ENCODE measurements at regions not wholly inside any gene's neighbourhood (a gene's known extent, or its start where the extent isn't known, plus 50 kb on each side); places are given as distances from the start of the nearest gene placed in this dataset.
"Not testable (repeated sequence)": the region's sequence is repeated elsewhere in the genome, so short reads cannot be mapped to it uniquely, and the experiment has no call there.

DNA sequence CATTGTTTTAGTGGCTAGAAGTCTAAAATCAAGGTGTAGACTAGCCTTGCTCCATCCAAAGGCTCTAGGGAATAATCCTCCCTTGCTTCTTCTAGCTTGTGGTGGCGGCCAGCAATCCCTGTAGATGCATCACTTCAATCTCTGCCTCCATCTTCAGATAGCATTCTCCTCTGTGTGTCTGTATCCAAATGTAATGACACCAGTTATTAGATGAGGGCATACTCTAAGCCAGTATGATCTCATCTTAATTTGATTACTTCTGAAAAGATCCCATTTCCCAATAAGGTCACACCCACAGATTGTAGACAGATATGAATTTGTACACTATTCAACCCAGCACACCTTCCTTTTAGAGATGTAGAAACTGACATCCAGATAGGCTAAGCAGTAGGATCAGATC, 334.5 kb upstream of the KCNMB2 start:
- DNase-seq = no peak

DNA sequence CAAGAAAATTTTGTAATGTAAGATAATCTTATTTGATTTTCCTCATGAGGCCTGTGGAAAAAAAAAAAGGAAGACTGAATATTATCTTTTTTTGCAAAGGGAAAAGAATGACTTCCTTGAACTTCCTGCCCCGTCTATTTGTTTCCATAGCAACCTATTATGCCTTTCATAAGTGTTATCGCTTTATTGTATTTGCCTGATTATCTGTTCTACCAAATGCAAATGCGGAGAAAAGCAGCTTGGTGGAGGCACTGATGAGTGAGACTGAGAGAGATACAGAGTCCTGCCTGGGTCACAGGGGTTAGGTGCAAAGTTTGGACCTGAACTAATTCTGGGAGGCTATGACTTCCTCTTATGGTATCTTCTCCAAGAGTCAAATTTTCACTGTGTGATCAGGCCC, 334.0 kb upstream of the KCNMB2 start:
- peak in 1 of 2 donors; percentile 20 for DNase-seq

DNA sequence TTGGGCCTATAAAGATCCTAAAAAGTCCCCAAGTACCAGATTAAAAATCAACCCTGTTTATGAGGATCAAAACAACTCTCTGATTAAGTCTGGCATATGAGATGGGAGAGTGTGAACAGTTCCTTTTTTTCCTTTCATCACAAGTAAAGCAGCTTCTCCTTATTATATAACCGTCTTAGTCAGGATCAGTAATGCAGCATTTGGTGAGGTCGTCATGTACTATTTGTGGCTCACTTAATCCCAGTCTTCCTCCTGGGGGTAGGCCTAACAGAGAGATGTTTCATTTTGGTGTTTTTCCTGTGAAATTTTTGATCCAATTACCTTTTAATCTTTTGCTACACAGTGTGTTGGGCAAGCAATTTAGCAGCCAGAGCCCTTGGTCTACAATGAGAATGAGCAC, 333.1 kb upstream of the KCNMB2 start:
- peak; percentile 56 to 85 for DNase-seq

DNA sequence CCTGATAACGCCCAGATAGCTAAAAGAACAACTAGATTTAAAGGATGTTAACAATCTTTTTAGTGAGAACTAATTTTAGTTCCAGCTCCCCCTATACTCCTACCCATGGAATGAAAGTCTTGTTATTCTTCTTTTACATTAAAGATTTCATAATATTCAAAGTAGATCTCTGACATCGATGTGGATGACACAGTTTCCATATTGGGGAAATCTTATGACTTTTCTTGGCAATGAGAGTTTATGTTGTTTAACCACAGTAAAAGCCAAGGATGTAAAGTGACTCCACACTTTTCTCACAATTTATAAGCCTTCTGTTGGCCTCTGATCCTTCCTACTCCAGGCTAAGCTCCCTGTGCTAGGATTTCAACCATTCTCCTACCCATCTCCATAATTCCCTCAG, 332.6 kb upstream of the KCNMB2 start:
- DNase-seq = peak; percentile 43 to 67

DNA sequence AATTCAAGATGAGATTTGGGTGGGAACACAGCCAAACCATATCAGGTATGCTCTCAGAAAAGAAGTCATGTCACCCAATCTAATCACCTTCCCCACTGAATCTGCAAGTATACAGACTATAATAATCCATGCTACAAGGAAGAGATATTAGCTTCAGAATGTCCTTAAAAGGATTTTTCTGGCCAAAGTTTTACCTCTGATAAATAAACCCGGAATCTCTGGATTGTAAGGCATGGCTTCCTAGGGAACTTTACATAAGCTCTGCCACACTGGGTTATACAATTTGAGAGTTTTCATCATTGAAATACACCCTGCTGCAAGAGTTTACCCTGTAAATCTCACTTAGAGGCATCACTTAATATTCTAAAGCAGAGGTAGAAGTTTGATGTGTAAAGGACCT, 330.5 kb upstream of the KCNMB2 start:
- DNase-seq = no peak

DNA sequence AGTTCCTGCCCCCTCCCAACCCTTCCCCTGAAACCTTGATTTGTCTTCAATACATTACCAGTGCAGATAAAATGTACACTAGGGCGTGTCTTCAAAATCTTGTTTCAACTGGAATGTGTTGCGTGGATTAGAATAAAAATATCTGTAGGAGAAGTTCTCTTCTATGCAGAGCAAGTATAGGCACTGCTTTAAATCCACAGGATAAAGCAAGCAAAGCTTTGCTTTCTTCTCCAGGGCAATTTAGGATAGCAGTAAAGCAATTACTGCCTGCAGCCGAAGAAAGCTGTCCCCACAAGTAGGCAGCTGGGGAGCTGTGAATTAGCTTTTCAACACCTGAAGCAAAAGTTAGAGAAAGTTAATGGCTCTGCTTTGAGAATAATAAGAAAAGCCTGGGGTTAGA, 329.7 kb upstream of the KCNMB2 start:
- DNase-seq = no peak

DNA sequence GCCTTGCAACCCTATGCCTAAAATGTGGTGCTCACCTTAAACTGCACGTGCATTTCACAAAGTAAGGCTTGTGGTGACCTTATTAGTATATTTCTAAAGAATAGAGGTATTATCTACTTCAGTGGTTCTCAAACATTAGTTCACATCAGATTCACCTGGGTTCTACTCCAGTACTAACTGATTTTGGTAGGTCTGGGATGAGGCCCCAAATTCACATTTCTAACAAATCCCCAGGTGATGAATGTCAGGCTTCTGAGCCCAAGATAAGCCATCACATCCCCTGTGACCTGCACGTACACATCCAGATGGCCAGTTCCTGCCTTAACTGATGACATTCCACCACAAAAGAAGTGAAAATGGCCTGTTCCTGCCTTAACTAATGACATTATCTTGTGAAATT, 329.1 kb upstream of the KCNMB2 start:
- not testable (repeated sequence) for DNase-seq

DNA sequence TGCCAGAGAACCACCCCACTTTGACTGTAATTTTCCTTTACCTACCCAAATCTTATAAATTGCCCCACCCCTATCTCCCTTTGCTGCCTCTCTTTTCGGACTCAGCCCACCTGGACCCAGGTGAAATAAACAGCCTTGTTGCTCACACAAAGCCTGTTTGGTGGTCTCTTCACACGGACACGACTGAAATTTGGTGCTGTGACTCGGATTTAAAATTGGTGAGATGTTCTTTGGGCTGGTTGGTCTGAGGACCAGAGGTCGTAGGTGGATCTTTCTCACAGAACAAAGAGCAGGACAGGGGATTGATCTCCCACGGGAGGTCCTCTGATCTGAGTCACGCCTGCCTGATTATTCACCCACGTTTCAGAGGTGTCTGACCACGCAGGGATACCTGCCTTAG, 328.6 kb upstream of the KCNMB2 start:
- DNase-seq = not testable (repeated sequence)

DNA sequence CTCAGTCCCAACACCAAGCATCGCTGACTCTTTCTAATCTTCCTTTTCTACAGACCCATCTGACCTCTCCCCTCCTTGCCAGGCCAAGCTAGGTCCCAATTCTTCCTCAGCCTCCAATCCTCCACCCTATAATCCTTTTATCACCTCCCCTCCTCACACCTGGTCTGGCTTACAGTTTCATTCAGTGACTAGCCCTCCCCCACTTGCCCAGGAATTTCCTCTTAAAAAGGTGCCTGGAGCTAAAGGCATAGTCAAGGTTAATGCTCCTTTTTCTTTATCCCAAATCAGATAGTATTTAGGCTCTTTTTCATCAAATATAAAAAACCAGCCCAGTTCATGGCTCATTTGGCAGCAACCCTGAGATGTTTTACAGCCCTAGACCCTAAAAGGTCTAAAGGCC, 327.1 kb upstream of the KCNMB2 start:
- DNase-seq = not testable (repeated sequence)

DNA sequence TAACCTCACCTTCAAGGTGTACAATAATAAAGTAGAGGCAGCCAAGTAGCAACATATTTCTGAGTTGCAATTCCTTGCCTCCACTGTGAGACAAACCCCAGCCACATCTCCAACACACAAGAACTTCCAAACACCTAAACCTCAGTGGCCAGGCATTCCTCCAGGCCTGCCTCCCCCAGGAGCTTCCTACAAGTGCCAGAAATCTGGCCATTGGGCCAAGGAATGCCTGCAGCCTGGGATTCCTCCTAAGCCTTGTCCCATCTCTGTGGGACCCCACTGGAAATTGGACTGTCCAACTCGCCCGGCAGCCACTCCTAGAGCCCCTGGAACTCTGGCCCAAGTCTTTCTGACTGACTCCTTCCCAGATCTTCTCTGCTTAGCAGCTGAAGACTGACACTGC, 326.6 kb upstream of the KCNMB2 start:
- DNase-seq = not testable (repeated sequence)

DNA sequence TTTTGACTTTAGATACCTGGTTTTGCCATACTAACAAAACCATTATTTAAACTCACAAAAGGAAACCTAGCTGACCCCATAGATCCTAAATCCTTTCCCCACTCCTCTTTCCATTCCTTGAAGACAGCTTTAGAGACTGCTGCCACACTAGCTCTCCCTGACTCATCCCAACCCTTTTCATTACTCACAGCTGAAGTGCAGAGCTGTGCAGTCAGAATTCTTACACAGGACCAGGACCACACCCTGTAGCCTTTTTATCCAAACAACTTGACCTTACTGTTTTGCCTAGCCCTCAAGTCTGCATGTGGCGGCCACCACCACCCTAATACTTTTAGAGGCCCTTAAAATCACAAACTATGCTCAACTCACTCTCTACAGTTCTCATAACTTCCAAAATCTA, 325.1 kb upstream of the KCNMB2 start:
- not testable (repeated sequence) for DNase-seq

DNA sequence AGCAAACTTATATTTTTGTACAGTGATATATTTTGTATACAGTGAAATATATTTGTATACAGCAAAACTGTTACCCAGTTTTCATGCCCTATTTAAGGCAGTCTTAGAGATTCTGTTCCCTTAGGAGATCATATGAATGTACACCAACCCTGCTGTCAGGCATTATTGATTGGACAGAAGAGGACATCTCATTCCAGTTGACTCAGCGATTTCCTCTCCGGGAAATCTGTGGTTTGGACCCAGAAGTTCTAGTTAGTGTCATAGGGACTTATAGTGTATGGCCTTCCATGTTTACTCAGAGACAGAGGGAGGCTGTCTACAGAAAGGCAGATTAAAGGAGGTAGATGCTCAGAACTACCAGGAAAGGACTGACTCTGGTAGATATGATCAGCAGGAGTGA, 318.8 kb upstream of the KCNMB2 start:
- DNase-seq = no peak

DNA sequence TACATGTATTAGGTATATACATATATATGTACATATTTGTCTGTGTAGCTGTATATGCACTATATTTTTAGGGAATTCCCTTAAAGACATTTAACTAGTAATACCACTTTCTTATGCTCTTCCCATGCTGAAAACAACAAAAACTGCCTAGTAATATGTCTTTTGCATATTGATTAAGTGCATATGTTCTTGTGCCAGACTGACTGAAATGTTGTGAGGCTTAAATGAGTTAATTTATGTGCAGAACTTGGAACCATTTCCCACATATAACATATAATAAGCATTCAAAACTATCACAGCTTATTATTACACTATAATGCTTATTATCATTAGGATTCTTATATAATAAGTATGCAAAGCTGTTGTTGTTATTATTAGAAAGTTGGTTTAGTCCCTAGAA, 318.0 kb upstream of the KCNMB2 start:
- DNase-seq = no peak

DNA sequence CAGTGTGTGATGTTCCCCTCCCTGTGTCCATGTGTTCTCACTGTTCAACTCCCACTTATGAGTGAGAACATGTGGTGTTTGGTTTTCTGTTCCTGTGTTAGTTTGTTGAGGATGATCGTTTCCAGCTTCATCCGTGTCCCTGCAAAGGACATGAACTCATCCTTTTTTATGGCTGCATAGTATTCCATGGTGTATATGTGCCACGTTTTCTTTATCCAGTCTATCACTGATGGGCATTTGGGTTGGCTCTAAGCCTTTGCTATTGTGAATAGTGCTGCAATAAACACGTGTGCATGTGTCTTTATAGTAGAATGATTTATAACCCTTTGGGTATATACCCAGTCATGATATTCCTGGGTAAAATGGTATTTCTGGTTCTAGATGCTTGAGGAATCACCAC, 316.6 kb upstream of the KCNMB2 start:
- not testable (repeated sequence) for DNase-seq

DNA sequence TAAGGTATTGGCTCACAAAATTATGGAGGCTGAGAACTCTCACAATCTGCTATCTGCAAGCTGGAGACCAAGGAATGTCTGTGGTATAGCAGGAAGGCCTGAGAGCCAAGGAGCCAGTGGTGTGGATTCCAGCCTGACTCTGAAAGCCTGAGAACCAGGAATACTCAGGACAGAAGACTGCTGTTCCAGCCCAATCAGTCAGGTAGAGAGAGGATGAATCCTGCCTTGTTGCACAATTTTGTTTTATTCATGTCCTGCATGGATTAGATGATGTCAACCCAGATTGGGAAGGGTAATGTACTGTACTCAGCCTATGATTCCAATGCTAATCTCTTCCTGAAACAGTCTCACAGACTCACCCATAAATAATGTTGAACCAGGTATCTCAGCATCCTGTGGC, 312.4 kb upstream of the KCNMB2 start:
- no peak for DNase-seq

DNA sequence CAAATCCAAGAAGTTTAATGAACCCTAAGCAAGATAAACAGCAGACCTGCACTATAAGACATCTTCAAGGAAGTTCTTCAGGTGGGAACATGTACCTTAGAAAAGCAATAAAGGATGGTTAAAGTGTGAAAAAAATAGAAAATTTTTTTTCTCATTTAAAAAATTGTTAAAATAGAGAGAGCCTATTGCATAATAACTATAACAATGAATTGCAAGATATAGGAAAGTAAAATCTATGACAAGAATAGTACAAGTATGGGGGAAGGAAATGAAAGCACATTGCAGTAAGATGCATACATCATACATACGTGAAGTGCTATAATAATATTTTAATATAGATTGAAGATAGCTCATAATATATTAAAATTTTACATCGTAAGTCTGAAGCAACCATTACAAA, 310.1 kb upstream of the KCNMB2 start:
- no peak for DNase-seq

DNA sequence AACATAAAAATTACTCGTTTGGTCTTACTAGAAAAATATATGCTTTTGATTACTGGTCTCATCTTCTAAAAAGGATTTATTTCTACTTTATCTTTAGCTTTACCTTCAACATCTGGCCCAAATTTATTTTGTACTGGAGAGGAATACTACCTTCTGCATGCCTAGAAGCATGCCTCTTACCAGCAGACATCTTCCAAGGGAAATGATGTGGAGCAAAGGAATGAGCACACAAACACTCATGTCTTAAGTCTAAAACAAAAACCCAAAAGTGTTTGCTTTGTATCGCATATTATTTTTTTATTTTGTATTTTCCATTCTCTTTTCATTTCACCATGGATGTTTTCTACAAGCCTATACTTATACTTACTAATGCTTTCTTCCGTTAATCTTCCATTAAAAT, 304.6 kb upstream of the KCNMB2 start:
- no peak for DNase-seq

DNA sequence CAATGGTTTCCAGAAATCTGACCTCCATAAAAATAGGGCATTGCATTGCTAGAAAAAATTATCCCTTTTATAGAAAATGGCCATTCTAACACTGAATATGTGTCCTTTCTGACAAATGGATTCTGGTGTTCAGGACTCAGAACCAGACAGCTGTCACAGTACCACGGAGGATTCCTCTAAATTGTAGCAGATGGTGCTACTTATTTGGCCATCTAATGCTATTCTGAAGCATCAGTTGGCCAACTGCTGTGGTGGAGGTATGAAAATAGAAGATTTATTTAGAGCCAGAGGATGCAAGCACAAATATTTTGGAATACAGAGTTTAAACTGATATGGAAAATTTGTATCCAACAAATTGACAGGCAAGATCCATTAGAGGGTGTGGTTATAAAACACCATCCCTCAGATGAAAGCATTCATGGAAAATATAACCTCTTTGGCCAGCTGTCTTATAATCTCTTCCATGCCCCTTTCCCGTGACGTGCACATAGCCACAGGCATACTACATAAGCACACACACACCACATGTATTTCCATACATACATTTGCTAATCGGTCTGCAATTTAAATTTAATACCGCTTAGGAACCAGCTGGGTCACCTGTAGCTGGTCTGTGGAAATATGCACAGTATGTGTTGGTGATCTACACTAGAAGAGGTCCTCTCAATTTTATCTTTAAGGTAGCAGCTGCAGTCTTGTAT, 302.7 kb upstream of the KCNMB2 start:
- no peak for DNase-seq

DNA sequence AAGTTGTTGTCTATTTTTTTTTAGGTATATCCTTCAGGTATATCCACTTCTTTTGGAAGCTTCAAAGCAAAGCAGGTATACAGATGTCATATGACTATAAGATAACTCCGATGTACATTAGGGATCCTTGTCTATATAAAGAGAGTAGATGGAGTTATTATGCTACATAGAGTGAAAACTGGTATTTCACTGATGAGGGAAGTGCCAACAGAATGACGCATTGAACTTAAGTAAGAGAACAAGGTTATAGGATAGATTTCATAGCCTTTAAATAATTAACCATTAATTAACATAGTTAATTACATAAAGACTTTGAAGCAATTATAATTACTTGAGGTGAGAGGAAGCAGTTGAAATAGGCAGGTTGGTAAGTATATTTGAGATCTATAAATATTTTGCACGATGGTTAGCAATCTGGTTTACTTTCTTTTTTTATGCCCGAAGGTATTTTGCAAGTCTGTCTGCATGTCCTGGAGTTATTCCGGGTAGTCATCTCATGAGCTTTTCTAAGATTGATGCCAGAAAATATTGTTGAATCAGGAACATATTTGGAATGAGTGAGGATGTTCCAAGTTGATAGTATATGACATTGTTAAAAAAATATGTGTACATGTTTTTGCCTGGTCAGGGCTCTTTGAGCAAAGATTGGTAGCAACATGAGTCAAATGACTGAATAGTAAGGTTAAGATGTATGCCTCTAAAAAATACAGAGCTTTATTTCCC, 299.5 kb upstream of the KCNMB2 start:
- DNase-seq = no peak

DNA sequence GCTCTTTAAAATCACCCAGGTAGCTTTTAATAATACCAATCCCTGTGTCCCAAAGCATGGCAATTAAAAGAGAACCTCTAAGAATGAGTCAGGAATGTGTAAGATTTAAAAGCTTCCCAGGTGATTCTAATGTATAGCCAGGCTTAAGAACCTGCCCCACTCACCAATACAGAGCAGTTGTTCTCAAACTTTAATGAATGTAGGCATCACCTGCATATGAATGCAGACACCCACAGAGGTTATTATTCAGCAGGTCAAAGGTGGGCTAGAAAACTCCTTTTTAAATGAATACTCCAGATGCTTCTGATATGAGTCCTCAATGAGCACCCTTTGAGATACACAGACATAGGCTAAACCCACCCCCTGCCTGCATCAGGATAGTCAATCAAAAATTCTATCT, 298.1 kb upstream of the KCNMB2 start:
- no peak for DNase-seq

DNA sequence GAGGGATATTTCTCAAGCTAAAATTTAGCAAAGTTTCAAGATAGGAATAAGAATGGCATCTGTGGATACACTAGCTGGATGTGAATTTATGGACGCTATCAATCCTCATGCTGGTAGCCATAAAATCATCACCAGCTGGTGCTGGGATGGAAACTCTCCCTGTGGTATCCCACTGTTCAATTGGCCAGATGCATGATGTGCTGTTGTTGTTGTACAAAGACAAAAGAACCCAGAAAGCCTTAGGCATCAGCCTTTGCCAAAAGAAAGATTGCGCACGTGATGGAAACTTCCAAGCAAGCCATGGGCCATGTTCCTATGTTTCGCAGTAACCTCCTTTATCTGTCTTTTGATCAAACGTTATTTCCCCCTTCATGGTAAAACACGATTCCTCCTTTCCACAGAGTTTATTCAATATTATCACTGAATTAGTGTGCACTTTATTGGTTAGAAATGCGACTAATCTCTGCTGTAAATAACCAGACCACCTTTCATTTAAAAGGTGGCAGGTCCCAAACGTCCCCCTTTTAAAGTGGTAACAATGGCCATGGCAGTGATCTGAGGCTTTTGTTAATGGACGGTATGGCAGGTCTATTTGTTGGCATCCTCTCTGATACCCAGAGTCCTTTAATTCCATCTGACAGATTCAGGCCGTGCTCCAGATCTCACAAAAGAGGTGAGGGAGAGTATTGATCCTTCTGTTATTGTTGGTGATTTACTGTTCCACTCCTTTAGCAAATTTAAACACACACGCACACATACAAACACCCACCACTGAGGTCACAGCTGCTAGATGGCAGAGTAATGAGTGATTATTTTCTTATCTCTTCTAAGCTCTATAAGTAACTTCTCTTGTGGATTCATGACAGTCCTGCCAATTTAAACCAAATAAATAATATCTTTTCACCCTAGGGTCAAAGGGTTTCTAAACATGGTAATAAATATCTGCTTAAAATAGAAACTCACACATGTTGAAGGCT, 291.2 kb upstream of the KCNMB2 start:
- no peak for DNase-seq

DNA sequence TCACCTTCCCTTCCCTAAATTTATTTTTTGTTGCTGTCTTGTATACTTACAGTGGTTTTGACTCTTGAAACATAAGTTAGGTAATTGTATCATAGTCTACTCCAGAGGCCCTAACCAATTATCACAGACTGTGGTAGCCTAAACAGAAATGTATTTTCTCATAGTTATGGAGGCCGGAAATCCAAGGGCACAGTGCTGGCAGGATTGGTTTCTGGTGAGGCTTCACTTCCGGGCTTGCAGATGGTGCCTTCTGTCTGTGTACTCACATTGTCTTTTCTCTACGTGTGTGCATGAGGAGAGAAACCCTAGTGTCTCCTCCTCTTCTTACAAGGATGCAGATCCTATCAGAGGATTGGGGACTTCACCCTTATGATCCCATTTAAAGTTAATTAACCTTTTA, 290.2 kb upstream of the KCNMB2 start:
- no peak for DNase-seq

DNA sequence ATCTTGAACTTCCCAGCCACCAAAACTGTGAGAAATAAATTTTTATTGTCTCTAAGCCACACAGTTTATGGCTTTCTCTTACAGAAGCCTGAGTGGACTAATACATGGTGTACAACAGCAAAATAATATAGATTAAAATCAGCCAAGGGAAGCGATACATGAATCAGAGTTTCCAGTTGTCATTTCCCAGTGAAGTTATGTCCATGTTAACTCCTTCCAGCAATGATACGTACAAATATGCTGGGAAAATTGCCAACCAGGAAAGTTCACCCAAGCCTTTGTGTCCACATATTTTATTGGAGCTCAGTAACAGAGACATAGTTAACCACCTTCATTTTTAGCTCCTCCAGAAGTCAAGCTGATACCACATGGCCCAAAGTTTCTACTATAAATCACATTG, 280.9 kb upstream of the KCNMB2 start:
- DNase-seq = no peak

DNA sequence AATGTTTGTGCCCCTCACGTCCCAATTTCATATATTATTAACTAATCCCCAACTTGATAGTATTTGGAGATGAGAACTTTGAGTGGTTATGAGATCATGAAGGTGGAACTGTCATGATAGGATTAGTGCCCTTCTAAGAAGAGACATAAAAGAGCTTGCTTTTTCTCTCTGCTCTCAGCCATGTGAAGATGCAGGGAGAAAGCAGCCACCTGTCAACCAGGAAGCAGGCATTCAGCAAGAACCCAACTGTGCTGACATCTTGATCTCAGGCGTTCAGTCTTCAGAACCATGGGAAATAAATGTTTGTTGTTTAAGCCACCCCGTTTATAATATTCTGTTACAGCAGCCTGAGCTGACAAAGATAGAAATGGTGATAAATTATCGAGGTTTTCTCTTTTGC, 278.7 kb upstream of the KCNMB2 start:
- DNase-seq = no peak
